ENCODE measurements at regions not wholly inside any gene's neighbourhood (a gene's known extent, or its start where the extent isn't known, plus 50 kb on each side); places are given as distances from the start of the nearest gene placed in this dataset.

- TF ChIP-seq, protein P1, sequence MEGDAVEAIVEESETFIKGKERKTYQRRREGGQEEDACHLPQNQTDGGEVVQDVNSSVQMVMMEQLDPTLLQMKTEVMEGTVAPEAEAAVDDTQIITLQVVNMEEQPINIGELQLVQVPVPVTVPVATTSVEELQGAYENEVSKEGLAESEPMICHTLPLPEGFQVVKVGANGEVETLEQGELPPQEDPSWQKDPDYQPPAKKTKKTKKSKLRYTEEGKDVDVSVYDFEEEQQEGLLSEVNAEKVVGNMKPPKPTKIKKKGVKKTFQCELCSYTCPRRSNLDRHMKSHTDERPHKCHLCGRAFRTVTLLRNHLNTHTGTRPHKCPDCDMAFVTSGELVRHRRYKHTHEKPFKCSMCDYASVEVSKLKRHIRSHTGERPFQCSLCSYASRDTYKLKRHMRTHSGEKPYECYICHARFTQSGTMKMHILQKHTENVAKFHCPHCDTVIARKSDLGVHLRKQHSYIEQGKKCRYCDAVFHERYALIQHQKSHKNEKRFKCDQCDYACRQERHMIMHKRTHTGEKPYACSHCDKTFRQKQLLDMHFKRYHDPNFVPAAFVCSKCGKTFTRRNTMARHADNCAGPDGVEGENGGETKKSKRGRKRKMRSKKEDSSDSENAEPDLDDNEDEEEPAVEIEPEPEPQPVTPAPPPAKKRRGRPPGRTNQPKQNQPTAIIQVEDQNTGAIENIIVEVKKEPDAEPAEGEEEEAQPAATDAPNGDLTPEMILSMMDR (IDR thresholded peaks at IDR 0.05; ENCODE audit: insufficient read depth, low read depth, low read length), result no peak
- TF ChIP-seq EZH2 (IDR thresholded peaks at IDR 0.05; ENCODE audit: insufficient read depth, low read length), result no peak
Measured at GRCh38 chr3:54028372-54028771, 94.0 kb upstream of the CACNA2D3 start.

Measured in astrocyte (in vitro differentiated cells and primary cell).